Activated T-helper 17 cell treated with anti-CD3 and anti-CD28 coated beads, Interleukin-2, amount 50 U/mL, for 72 hours (primary cell): ENCODE measurements at regions not wholly inside any gene's neighbourhood (a gene's known extent, or its start where the extent isn't known, plus 50 kb on each side); places are given as distances from the start of the nearest gene placed in this dataset.

Experiments
- ATAC-seq: fragments of 150-1000 bp; cut with Tn5 transposase; replicated peaks from 2 replicates; pipeline ENCODE4 v1.10.0; 2021; ENCODE audit warnings: mild to moderate bottlenecking, moderate library complexity
- H3K27ac Mint-ChIP-seq: one replicate; pipeline ENCODE4 v1.8.0; 2022; ENCODE audit warnings: mixed read lengths
- H3K27me3 Mint-ChIP-seq: one replicate; pipeline ENCODE4 v1.8.0; 2022; ENCODE audit warnings: mixed read lengths
- H3K36me3 Mint-ChIP-seq: one replicate; pipeline ENCODE4 v1.8.0; 2022; ENCODE audit warnings: low read depth, mild to moderate bottlenecking, mixed read lengths
- H3K4me1 Mint-ChIP-seq: one replicate; pipeline ENCODE4 v1.8.0; 2022; ENCODE audit warnings: mixed read lengths
- H3K4me3 Mint-ChIP-seq: one replicate; pipeline ENCODE4 v1.8.0; 2022; ENCODE audit warnings: mild to moderate bottlenecking, mixed read lengths
- H3K9me3 Mint-ChIP-seq: one replicate; pipeline ENCODE4 v1.8.0; 2022; ENCODE audit warnings: mixed read lengths

DNA sequence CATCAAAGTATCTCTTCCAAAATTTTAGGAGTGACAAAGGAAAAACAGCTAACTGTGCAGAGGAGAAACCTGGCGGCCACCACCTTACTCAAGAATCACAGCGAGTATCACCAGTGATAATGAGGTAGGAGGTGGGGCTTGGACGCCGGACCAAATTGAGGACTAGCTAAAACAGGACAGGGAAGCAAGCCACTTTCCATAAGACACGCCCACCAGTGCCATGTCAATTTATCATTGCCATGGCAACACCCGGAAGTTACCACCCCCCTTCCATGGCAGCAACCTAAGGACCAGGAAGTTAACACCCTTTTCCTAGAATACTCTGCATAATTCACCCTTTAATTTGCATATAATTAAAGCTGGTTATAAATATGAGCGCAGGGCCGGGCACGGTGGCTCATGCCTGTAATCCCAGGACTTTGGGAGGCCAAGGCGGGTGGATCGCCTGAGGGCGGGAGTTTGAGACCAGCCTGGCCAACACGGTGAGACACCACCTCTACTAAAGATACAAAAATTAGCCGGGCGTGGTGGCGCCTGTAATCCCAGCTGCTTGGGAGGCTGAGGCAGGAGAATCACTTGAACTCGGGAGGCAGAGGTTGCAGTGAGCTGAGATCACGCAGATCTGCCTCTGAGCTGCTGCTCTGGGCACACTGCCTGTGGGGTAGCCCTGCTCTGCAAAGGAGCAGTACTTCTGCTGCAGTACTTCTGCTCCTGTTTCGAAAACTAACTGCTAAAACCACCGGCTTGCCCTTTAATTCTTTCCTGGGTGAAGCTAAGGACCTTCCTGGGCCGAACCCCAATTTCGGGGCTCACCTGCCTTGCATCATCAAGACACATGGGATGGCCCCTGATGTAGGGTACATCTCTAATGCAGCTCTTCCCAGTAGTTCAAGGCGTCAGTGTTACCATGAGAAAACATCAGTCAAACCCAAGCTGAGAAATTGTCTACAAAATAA lies 116.7 kb downstream of the HMX1 start:
- Mint-ChIP-seq H3K27me3 (peaks cover under 1% of the 10 kb centered on the region), H3K36me3 (no peaks in the 10 kb centered on the region), H3K4me1 (no peaks in the 10 kb centered on the region), H3K9me3 (no peaks in the 10 kb centered on the region), H3K4me3 (no peak overlapping the region), H3K27ac (no peak overlapping the region)
- no peak for ATAC-seq

DNA sequence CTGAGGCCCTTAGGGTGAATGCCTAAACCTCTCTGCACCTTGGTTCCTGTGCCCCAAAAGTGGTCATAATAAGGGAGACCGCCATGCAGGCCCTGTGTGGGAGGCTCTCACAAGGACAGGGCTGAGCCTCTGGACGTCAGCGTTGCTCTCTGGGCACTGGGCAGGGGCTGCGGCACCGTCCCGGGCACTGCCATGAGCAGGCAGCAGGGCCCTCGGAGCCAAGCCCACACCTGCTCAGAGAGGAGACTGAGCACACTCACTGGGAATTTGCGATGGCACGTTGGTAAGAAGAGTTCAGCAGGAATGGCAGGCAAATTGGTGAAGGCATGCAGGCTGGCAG lies 123.4 kb downstream of the HMX1 start:
- no peak overlapping the region for H3K27ac Mint-ChIP-seq
- H3K4me1 Mint-ChIP-seq: no peaks in the 10 kb centered on the region
- H3K27me3 Mint-ChIP-seq: peaks cover 4% of the 10 kb centered on the region
- no peaks in the 10 kb centered on the region for H3K36me3 Mint-ChIP-seq
- H3K9me3 Mint-ChIP-seq: peaks cover 7% of the 10 kb centered on the region
- no peak for ATAC-seq
- no peak overlapping the region for H3K4me3 Mint-ChIP-seq

DNA sequence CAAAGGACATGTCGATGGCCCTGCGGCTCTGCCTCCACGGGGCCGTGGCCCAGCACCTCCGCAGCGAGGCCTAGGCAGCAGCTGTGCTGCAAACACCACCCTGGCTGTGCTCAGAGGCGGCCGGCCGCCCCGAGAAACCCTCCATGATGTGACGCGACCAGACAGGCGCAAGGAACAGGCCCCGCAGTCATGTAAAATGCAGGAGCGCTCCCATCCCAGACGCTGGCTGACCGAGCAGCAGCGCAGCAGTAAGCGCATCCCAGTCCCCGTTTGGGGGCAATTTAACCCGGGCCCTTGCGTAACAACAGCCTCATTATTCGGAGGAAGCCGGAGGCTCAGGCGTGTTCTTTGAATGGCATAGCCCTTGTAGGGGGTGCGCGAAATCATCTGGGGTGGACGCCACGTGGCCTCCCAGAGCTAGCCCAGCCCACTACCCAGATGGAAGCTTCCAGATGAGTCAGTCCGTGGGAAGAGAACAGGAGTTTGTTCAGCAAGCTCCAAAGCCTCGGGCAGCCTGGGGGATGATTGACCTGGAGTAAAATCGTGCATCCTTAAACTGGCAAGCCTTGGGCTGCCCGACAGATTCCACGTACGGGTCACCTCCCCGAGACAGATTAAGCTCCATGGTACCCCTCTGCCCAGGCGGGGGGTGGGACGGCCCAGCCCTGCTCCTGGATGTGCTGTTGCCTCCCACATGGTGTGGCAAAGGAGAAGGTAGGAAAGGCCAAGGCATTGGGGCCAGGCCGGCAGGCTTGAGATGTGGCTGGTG lies 124.0 kb downstream of the HMX1 start:
- Mint-ChIP-seq H3K27ac (no peak overlapping the region), H3K4me3 (no peak overlapping the region), H3K27me3 (peaks cover 4% of the 10 kb centered on the region), H3K36me3 (no peaks in the 10 kb centered on the region), H3K9me3 (peaks cover 7% of the 10 kb centered on the region), H3K4me1 (no peaks in the 10 kb centered on the region)
- no peak for ATAC-seq

DNA sequence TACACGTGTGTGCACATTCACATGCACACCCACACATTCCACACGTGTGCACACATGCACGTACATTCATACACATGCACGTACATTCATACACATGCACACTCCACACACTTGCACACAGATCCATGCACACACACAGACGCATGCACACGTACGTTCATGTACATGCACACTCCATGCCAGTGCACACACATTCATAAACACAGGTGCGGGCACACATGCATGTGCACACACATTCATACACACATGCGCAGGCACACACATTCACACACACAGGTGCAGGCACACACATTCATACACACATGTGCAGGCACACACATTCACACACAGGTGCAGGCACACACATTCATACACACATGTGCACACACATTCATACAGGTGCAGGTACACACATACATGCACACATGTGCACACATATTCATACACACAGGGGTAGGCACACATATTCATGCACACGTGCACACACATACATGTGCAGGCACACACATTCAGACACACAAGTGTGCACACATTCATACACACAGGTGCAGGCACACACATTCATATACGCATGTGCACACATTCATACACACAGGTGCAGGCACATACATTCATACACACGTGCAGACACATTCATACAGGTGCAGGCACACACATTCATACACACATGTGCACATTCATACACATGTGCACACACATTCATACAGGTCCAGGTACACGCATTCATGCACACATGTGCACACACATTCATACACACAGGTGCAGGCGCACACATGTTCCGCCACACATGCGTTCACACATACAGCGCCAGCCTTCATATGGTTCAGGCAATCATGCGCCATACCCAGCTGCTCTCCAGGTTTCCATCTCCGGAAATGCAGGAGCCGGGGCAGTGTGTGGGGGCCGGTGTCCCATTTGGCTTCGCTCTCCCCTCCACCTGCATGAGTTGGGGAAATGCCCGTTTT lies 124.8 kb downstream of the HMX1 start:
- no peaks in the 10 kb centered on the region for H3K4me1 Mint-ChIP-seq
- H3K9me3 Mint-ChIP-seq: peaks cover 7% of the 10 kb centered on the region
- no peak overlapping the region for H3K4me3 Mint-ChIP-seq
- no peak for ATAC-seq
- H3K36me3 Mint-ChIP-seq: no peaks in the 10 kb centered on the region
- peaks cover 4% of the 10 kb centered on the region for H3K27me3 Mint-ChIP-seq
- no peak overlapping the region for H3K27ac Mint-ChIP-seq

DNA sequence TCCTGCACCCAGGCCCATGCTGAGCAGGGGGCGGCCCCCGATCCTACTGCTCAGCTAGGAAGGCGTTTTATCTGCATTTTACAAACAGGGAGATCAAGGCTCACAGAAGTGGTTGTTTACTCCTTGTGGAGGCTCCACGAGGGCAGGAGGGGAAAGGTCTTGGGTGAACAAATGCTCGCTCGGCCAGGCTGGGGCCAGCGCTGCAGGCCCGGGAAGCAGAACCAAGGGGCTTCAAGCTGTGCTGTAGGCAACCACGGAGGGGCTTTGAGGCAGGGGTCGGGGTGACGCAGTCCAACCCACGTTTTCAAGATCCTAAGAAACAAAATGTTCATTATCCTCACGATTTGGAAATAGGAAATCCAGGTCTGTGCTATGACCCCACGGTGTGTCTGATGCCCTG lies 125.8 kb downstream of the HMX1 start:
- ATAC-seq: no peak
- peaks cover 4% of the 10 kb centered on the region for H3K27me3 Mint-ChIP-seq
- no peak overlapping the region for H3K27ac Mint-ChIP-seq
- no peak overlapping the region for H3K4me3 Mint-ChIP-seq
- H3K9me3 Mint-ChIP-seq: peaks cover 7% of the 10 kb centered on the region
- H3K4me1 Mint-ChIP-seq: no peaks in the 10 kb centered on the region
- no peaks in the 10 kb centered on the region for H3K36me3 Mint-ChIP-seq

DNA sequence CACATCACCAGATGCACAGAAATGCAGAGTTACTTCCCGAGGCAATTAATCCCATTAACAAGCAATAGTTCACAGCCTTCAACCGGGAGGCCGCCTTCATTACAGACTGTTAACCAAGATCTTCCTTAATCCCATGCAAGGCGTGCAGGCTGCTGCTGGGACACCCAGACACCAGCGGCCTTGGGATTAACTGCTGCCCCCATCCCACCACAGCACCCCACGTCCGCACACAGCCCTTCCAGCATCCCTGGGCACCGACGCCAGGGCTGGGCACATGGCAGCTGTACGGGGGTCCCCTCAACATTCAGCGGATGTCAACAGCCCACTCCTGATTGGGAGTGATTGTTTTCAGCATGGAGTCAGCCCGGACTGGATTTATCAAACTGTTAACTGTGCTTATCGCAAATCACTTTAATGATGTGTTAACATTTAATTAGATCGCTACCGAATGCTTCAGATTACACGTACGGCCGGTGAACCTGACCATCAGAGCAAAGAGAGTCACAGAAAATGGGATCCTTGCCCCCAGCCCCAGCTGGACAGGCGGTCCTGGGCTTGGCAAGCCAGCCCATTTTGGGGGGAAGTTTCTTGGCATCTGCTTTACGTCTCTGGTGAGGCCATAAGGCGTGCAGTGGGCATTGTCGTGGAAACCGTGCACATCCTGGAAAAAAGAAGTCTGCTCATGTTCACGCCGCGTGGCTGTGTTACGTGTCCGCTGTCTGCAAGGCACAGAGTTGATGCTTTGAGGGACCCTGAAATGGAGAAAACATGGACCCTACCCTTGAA lies 126.4 kb downstream of the HMX1 start:
- Mint-ChIP-seq H3K4me1 (no peaks in the 10 kb centered on the region), H3K4me3 (no peak overlapping the region), H3K9me3 (peaks cover 7% of the 10 kb centered on the region), H3K27me3 (peaks cover 4% of the 10 kb centered on the region), H3K36me3 (no peaks in the 10 kb centered on the region), H3K27ac (no peak overlapping the region)
- ATAC-seq: no peak

DNA sequence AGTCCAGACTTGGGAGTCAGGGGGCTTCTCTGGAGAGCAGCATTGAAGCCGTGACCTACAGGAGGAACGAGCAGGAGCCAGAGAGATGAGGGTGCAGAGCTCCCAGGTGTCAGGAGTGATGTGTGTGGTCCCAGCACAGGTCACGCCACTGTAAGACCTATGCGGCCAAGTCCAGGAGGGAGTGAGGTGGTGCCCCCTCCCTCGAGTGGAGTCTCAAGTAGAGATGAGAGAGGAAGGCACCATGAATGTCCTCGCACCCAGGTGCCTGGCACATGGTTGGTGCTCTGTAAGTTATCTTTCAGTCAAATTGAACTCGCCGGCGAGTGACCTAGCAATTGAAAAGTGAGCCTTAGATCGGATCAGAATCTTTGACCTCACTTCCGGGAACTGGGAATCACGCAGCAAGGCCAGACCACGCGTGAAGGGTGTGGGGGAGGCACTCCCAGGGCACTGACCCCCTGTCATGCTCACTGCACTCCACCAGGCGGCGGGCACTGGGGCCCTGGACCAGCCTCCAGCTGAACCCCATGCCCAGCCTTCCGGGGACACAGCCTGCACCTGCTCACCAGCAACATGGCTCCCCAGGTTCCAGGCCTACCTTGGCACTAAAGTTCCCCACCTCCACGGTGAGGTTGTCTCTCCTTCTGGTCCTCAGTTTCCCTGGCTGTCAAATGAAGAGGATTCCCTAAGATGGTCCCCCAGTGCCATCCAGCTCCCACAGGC lies 127.4 kb downstream of the HMX1 start:
- Mint-ChIP-seq H3K27me3 (peaks cover 4% of the 10 kb centered on the region), H3K4me3 (no peak overlapping the region), H3K27ac (no peak overlapping the region), H3K36me3 (no peaks in the 10 kb centered on the region), H3K9me3 (peaks cover 7% of the 10 kb centered on the region), H3K4me1 (no peaks in the 10 kb centered on the region)
- ATAC-seq: no peak

DNA sequence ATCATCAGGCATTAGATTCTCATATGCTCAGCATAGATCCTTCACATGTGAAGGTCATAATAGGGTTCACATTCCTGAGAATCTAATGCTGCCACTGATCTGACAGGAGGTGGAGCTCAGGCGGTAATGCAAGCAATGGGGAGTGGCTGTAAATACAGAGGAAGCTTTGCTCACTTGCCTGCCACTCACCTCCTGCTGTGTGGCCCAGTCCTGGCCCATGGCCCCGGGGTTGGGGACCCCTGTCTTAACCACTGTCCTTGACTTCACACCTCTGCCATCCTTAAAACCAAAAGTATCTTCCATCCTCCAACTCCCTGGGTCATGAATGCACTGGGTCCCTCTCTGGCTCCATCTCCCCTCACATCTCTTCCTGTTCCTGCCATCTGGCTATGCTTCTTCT lies 129.1 kb downstream of the HMX1 start:
- Mint-ChIP-seq H3K27ac (no peak overlapping the region), H3K27me3 (peaks cover 4% of the 10 kb centered on the region), H3K9me3 (peaks cover 7% of the 10 kb centered on the region), H3K36me3 (no peaks in the 10 kb centered on the region), H3K4me1 (no peaks in the 10 kb centered on the region), H3K4me3 (no peak overlapping the region)
- no peak for ATAC-seq

DNA sequence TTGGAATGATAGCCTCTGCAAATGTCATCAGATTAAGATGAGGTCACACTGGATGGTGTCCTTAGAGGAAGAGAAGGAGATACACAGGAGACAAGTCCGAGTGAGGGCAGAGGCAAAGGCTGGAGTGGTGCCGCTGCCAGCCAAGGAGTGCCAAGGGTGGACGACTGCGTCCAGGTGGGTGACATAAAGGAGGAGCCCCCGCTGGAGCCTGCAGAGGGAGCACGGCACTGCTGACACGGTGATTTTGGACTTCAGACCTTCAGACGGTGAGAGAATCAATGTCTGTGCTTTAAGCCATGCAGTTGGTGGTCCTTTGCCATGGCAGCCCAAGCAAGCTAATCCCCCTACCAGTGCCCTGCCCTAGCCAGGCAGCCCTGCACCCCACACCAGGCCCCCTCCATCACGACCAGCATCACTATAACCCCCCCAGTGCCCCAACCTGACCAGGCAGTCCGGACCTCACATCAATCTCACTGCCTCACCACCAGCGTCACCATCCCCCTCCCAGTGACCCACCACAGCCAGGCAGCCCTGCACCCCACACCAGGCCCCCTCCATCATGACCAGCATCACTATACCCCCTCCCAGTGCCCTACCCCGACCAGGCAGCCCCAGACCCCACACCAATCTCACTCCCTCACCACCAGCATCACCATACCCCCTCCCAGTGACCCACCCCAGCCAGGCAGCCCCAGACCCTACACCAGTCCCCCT lies 130.0 kb downstream of the HMX1 start:
- Mint-ChIP-seq H3K36me3 (no peaks in the 10 kb centered on the region), H3K27me3 (peaks cover 4% of the 10 kb centered on the region), H3K4me3 (no peak overlapping the region), H3K27ac (no peak overlapping the region), H3K9me3 (peaks cover 6% of the 10 kb centered on the region), H3K4me1 (no peaks in the 10 kb centered on the region)
- no peak for ATAC-seq

DNA sequence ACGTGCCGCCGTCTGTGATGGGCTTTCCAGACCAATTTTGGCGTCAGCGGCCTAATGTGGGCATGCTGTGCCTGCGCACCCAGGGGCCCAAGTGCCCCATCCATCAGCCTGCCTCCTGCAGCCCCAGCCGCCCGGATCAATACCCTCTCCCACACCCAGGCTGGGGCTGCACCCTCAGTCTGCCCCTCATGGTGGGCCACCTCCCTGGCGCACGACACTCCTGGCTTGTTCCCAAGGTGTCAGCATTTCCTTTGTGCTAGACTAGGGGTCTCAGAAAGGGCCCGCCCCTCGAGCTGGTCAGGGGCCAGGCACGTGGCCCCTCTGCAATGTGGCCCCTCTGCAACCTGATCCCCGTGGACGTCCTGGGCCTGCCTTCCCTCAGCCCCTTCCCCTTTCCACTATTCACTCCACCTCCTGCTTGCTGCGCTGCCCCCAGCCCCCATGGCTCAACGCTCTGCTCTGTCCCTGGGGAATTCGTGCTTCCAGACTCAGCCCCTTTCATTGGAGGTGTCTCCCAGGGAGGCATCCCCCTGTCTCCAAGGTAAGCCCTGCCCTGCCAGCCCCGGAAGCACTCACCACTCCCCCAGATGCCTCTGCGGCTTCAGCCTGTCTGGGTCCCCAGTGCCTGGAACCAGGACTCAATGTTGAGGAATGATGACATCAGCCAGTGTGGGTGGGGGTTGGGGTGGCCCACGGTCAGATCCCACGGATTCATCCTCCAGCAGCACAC lies 130.8 kb downstream of the HMX1 start:
- H3K9me3 Mint-ChIP-seq: no peaks in the 10 kb centered on the region
- H3K4me1 Mint-ChIP-seq: no peaks in the 10 kb centered on the region
- no peak overlapping the region for H3K27ac Mint-ChIP-seq
- no peak overlapping the region for H3K4me3 Mint-ChIP-seq
- no peaks in the 10 kb centered on the region for H3K36me3 Mint-ChIP-seq
- no peak for ATAC-seq
- peaks cover 4% of the 10 kb centered on the region for H3K27me3 Mint-ChIP-seq

DNA sequence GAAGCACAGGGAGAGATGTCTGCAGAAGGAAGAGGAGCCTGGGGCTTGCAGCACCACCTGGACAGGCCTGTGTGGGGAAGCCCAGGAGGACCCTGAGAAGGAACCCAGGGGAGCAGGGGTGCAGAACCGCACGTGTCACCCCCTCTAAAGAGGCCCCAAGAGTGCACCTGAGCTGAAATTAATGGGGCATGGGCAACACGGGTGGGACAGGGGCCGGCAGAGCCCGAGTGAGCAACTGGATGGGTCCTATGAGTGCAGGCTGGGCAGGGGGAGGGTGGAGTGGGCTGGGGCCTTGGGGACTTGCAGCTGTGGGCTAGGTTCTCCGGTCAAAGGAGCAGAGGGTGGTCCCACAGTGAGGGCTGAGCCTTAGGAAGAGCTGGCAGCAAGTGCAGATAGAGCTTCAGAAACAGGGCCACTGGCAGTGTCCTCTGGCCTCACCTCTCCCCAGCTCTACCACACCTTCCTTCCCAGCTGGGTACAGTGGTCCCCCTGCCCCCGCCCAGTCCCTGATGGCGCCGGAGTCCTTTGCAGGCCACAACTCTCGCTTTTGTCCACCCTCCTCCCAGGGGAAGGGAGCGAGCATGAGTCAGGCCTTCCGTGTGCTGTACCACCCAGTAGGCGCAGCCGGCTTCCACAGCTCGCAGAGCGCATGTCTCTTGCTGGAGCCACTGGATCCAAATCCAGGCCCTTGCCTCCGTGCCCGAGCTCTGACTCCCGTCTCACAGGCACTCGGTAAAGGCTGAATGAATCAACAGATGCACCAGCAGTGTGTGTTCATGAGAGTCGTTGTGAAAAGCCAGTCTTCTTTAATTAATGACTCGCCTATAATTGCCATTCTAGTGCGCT lies 131.6 kb downstream of the HMX1 start:
- Mint-ChIP-seq H3K27ac (no peak overlapping the region), H3K27me3 (peaks cover 4% of the 10 kb centered on the region), H3K9me3 (no peaks in the 10 kb centered on the region), H3K36me3 (no peaks in the 10 kb centered on the region), H3K4me3 (no peak overlapping the region), H3K4me1 (no peaks in the 10 kb centered on the region)
- ATAC-seq: no peak

DNA sequence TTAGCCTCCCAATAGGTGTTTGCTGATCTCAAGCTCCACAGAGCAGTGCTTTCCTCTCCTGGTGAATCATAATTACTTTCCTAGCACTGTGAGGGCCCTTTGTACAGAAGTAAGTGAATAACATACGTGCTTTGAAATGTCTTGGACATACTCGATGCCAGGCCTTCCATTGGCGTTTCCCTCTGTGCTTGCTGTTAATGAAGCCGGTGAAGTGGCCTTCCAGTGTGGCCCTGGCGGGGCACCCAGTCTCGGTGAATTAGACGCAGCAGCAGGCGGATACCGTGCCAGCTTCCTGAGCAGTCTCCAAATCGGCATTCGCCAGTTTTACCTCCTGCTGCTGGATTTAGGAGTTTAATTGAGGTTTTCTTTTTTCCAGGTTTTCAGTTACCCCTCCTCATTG lies 132.3 kb downstream of the HMX1 start:
- no peak for ATAC-seq

More for the DNA sequence above, 132.3 kb downstream of the HMX1 start:
- no peaks in the 10 kb centered on the region for H3K36me3 Mint-ChIP-seq
- no peaks in the 10 kb centered on the region for H3K4me1 Mint-ChIP-seq
- H3K9me3 Mint-ChIP-seq: no peaks in the 10 kb centered on the region
- H3K4me3 Mint-ChIP-seq: no peak overlapping the region
- H3K27me3 Mint-ChIP-seq: peaks cover 4% of the 10 kb centered on the region
- no peak overlapping the region for H3K27ac Mint-ChIP-seq
